AG09319 (cell line): ENCODE measurements at regions not wholly inside any gene's neighbourhood (a gene's known extent, or its start where the extent isn't known, plus 50 kb on each side); places are given as distances from the start of the nearest gene placed in this dataset.

Experiments used
- DNase-seq: peaks from one replicate; pipeline ENCODE4 v3.0.0-alpha.2; 2010; ENCODE audit warnings: low read depth; ENCODE audit errors: extremely low read depth
- TF ChIP-seq, protein P1 (sequence below): IDR thresholded peaks from 2 replicates; pipeline ENCODE4 v1.5.1; 2011; ENCODE audit warnings: low read depth, mild to moderate bottlenecking, inconsistent platforms, low read length, moderate library complexity

GRCh38 chr12:43180242-43180641, 371.8 kb downstream of the ADAMTS20 start:
- DNase-seq, result no peak
- TF ChIP-seq, protein P1, sequence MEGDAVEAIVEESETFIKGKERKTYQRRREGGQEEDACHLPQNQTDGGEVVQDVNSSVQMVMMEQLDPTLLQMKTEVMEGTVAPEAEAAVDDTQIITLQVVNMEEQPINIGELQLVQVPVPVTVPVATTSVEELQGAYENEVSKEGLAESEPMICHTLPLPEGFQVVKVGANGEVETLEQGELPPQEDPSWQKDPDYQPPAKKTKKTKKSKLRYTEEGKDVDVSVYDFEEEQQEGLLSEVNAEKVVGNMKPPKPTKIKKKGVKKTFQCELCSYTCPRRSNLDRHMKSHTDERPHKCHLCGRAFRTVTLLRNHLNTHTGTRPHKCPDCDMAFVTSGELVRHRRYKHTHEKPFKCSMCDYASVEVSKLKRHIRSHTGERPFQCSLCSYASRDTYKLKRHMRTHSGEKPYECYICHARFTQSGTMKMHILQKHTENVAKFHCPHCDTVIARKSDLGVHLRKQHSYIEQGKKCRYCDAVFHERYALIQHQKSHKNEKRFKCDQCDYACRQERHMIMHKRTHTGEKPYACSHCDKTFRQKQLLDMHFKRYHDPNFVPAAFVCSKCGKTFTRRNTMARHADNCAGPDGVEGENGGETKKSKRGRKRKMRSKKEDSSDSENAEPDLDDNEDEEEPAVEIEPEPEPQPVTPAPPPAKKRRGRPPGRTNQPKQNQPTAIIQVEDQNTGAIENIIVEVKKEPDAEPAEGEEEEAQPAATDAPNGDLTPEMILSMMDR, result no peak

DNA sequence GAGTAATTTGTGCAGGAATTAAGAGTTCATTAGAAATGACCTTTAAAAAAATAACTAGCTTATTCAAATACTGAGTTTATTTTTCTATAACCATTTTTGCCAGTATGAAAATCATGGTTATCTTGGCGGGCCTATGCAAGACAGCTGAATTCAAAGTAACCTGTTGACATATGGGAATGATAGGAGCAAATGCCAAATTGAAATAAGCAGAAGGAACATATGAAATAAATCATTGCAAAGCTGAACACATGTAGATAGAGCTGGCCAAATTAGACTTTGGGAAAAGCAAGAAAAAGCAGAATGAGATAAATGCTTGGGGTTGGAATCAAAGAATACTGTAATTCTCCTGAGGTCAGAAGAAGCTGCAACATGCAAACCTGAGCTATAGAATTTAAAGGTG, 372.5 kb downstream of the ADAMTS20 start:
- DNase-seq, result no peak
- TF ChIP-seq, protein P1, result no peak

DNA sequence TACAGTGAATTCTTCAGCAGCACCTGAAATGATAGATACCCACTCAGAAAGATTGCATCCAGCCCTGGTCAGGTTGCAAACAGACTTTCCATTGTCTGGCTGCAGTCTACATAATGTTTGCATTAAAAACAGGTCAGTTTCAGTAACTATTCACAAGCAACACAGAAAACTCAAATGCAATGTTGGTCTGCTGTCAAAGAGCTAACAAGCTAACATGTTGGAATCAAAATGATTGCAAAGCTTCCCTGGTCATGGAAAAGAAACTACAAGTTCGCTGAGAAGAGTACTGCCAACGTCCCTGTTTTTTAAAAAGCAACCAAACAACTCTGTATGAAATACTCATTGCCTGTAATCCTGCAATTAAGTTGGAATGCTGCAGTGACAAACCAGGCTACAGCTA, 374.7 kb downstream of the ADAMTS20 start:
- DNase-seq, result no peak
- TF ChIP-seq, protein P1, result no peak

DNA sequence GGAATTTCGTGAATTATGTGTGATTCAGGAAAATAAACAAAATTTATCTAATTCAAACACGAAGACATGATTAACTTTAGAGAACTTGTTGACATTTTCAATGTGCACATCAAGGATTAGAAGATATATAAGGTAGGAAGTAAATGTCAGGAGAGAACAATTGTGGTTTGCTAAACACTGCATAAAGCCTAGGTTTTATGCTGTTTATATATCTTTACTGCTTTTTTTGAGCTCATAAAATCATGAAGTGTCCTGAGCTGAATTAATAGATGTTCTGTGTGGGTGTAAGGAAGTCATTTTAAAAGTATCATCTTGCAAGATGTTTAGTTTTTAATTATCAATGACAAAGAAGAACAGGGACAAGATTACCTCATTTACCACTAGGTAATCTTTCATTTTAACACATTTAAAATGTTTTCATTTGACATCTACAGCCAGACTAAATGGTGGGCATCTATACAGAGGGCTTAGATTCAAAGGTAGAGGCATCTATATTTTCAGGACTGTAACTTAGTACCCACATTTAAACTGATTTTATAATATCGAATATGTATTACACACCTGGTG, 382.8 kb downstream of the ADAMTS20 start:
- TF ChIP-seq, protein P1, result no peak
- DNase-seq, result no peak

DNA sequence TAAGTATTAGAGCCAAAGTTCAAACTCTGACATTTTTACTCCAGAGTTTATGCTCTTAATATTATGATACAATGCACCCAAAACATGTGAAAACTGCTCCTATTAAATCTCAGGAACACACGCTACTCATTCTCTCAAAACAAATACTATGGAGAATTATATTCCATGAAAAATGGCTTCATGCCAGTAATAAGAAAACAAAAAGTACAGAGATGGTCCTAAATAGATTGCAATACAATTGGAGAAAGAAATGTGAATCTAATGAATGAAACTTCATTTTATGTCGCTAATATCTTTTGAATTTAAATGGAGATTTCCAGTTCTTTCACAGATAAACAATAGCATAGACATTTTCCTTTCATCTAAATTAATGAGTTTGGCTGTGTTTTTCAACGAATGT, 384.3 kb downstream of the ADAMTS20 start:
- DNase-seq, result no peak

DNA sequence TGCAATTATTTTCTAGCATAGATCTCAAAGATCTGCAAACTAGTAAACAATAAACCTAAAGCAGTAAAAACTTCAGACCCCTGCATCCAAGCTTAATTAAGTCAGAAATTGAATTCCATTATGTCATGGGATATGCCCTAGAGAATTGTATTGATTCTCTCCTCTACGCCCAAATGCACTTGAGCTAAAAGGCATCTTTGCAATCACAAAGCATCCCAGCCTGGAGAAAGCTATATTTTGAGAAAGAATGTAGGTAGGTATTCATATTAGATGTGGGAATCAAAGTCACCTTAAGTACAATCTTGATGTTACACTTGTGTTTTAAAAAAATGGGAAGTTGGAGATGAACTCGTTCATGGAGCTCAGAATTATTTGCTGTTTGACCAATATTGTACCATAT, 386.7 kb downstream of the ADAMTS20 start:
- TF ChIP-seq, protein P1, result no peak
- no peak for DNase-seq

More for the DNA sequence above, 384.3 kb downstream of the ADAMTS20 start:
- TF ChIP-seq, protein P1, result no peak

DNA sequence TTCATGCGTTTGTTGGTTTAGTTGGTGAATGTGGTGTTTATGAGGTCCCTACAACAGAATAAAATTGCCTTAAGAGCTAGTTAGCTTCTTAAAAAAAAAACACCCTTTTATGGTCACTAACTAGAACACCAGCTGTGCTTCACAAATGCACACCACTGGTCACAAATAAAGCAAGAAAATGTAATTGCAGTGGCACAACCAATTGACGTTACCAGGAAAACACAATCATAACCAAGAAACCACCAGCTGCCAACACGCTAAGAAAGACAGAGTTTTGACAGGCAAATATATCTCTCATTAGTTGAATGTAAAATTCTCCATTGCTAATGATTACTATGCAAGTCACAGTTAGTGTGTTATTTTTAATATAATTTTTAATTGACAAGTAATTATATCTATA, 389.9 kb downstream of the ADAMTS20 start:
- no peak for DNase-seq
- TF ChIP-seq, protein P1, result no peak
